DOHH2 (cell line): ENCODE measurements at regions not wholly inside any gene's neighbourhood (a gene's known extent, or its start where the extent isn't known, plus 50 kb on each side); places are given as distances from the start of the nearest gene placed in this dataset.

Source experiments
- H3F3A ChIP-seq: fragments of 200-600 bp; sonication (generic), shearing (Covaris generic); 2 replicates; pipeline ENCODE4 v1.6.0; 2016; ENCODE audit warnings: antibody characterized with exemption, mild to moderate bottlenecking; ENCODE audit not compliant: control insufficient read depth, insufficient read depth
- H3K27ac ChIP-seq: fragments of 200-600 bp; sonication (generic); 2 replicates; pipeline ENCODE4 v1.5.1; 2014; ENCODE audit warnings: low read depth, mild to moderate bottlenecking, low read length, moderate library complexity
- H3K27me3 ChIP-seq: fragments of 200-600 bp; sonication (generic); 2 replicates; pipeline ENCODE4 v1.6.1; 2014; ENCODE audit warnings: mild to moderate bottlenecking, low read length, mixed read lengths; ENCODE audit not compliant: control insufficient read depth
- H3K36me3 ChIP-seq: fragments of 200-600 bp; sonication (generic); 2 replicates; pipeline ENCODE4 v1.6.1; 2014; ENCODE audit warnings: mild to moderate bottlenecking, low read length, moderate library complexity, mixed read lengths; ENCODE audit not compliant: control insufficient read depth
- H3K4me1 ChIP-seq: fragments of 200-600 bp; sonication (generic); 2 replicates; pipeline ENCODE4 v1.6.1; 2014; ENCODE audit warnings: mild to moderate bottlenecking, low read length, mixed read lengths; ENCODE audit not compliant: control insufficient read depth
- H3K4me2 ChIP-seq: fragments of 200-600 bp; sonication (generic); 2 replicates; pipeline ENCODE4 v1.6.0; 2014; ENCODE audit warnings: mild to moderate bottlenecking, low read length, moderate library complexity
- H3K4me3 ChIP-seq: fragments of 200-600 bp; sonication (generic); 2 replicates; pipeline ENCODE4 v1.5.1; 2014; ENCODE audit warnings: mild to moderate bottlenecking, low read length, mixed read lengths
- H3K79me2 ChIP-seq: fragments of 200-600 bp; sonication (generic); 2 replicates; pipeline ENCODE4 v1.6.1; 2014; ENCODE audit warnings: mild to moderate bottlenecking, low read length, mixed read lengths; ENCODE audit not compliant: control insufficient read depth
- H3K9me2 ChIP-seq: fragments of 200-600 bp; sonication (generic); replicated peaks from 2 replicates; pipeline ENCODE4 v1.6.1; 2014; ENCODE audit warnings: mild to moderate bottlenecking, low read length, mixed read lengths; ENCODE audit not compliant: control insufficient read depth
- H3K9me3 ChIP-seq: fragments of 200-600 bp; sonication (generic); 2 replicates; pipeline ENCODE4 v1.6.1; 2014; ENCODE audit warnings: antibody characterized with exemption, low read length, mixed read lengths; ENCODE audit not compliant: control insufficient read depth, insufficient read depth
- H4K20me1 ChIP-seq: fragments of 200-600 bp; sonication (generic); 2 replicates; pipeline ENCODE4 v1.6.0; 2014; ENCODE audit warnings: low read depth, mild to moderate bottlenecking, antibody characterized with exemption, low read length, moderate library complexity; ENCODE audit not compliant: control insufficient read depth, insufficient read depth
- CTCF ChIP-seq: fragments of 200-600 bp; sonication (generic); IDR thresholded peaks from one replicate; pipeline ENCODE4 v1.5.1; 2014; ENCODE audit warnings: antibody characterized with exemption, mild to moderate bottlenecking, low read depth, low read length; ENCODE audit not compliant: poor library complexity, severe bottlenecking
- EZH2phosphoT487 ChIP-seq: fragments of 200-600 bp; sonication (generic); IDR thresholded peaks from 2 replicates; pipeline ENCODE4 v1.6.1; 2017; ENCODE audit warnings: borderline replicate concordance, mild to moderate bottlenecking, antibody characterized with exemption, low read length, moderate library complexity, mixed read lengths

- no peaks in the 10 kb centered on the region for H3K27me3 ChIP-seq
- no peaks in the 10 kb centered on the region for H3K36me3 ChIP-seq
- no peaks in the 10 kb centered on the region for H3K9me2 ChIP-seq
- no peak overlapping the region for H3K4me2 ChIP-seq
- no peaks in the 10 kb centered on the region for H4K20me1 ChIP-seq
- H3K9me3 ChIP-seq = no peaks in the 10 kb centered on the region
- no peaks in the 10 kb centered on the region for H3K4me1 ChIP-seq
- H3K79me2 ChIP-seq = no peaks in the 10 kb centered on the region
- no peaks in the 10 kb centered on the region for H3F3A ChIP-seq
- TF ChIP-seq EZH2phosphoT487 (no peak), CTCF (no peak)
- H3K27ac ChIP-seq = no peak overlapping the region
- no peak overlapping the region for H3K4me3 ChIP-seq
Measured at GRCh38 chr3:35223632-35224394, 415.5 kb upstream of the ARPP21 start.

GRCh38 chr3:35224565-35225295 is 414.6 kb upstream of the ARPP21 start:
- H3K27ac ChIP-seq = no peak overlapping the region
- TF ChIP-seq EZH2phosphoT487 (no peak), CTCF (no peak)
- H3K36me3 ChIP-seq = no peaks in the 10 kb centered on the region
- H4K20me1 ChIP-seq = no peaks in the 10 kb centered on the region
- H3K9me3 ChIP-seq = no peaks in the 10 kb centered on the region
- H3F3A ChIP-seq = no peaks in the 10 kb centered on the region
- H3K79me2 ChIP-seq = no peaks in the 10 kb centered on the region
- H3K4me2 ChIP-seq = no peak overlapping the region
- no peaks in the 10 kb centered on the region for H3K9me2 ChIP-seq
- H3K27me3 ChIP-seq = no peaks in the 10 kb centered on the region
- H3K4me3 ChIP-seq = no peak overlapping the region
- no peaks in the 10 kb centered on the region for H3K4me1 ChIP-seq

- Histone ChIP-seq H3K4me2 (no peak overlapping the region), H3K9me3 (no peaks in the 10 kb centered on the region), H3K4me3 (no peak overlapping the region), H4K20me1 (no peaks in the 10 kb centered on the region), H3K27ac (no peak overlapping the region), H3K36me3 (no peaks in the 10 kb centered on the region), H3K79me2 (no peaks in the 10 kb centered on the region), H3K27me3 (no peaks in the 10 kb centered on the region), H3F3A (no peaks in the 10 kb centered on the region), H3K9me2 (no peaks in the 10 kb centered on the region), H3K4me1 (no peaks in the 10 kb centered on the region)
- TF ChIP-seq CTCF (no peak), EZH2phosphoT487 (no peak)
Measured at GRCh38 chr3:35241236-35241635, 398.1 kb upstream of the ARPP21 start.
